GM04504 (cell line): ENCODE measurements at regions not wholly inside any gene's neighbourhood (a gene's known extent, or its start where the extent isn't known, plus 50 kb on each side); places are given as distances from the start of the nearest gene placed in this dataset.

Experiments used
- DNase-seq: peaks from one replicate; pipeline ENCODE4 v3.0.0-alpha.2; 2012; ENCODE audit warnings: low read depth

GRCh38 chr22:48440673-48441552 lies 1386.8 kb downstream of the BRD1 start:
- no peak for DNase-seq

GRCh38 chr22:48440176-48440575 lies 1387.5 kb downstream of the BRD1 start:
- DNase-seq, result no peak

DNA sequence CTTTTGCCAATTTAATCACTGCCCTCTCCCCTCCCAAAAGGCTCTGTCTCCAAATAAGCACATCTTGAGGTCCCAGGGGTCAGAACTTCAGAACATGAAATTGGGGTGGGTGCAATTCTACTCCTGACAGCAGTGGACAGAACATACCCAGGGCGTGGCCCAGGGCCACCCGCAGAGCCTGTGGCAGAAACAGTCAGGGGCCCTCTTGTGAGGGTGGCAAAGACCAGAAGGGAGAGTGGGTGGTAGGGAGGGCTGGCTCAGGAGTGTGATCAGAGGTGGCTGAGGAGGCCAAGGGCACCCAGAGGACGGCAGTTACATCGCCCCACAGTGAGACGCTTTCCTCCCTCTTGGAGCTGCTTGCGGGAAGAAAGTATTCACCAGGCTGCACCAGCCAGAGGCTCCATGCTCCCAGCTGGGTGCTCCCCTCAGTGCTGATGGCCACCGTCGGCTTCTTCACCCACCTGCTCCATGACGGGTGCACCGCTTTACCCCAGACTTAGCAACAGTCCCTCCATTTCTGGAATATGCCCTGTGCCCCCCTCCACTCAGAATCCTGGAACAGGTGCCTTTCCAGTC lies 1388.0 kb downstream of the BRD1 start:
- no peak for DNase-seq

GRCh38 chr22:48438800-48439559 lies 1388.7 kb downstream of the BRD1 start:
- no peak for DNase-seq

- DNase-seq, result no peak
These were observed 1389.6 kb downstream of the BRD1 start for GRCh38 chr22:48438096-48438495.

DNA sequence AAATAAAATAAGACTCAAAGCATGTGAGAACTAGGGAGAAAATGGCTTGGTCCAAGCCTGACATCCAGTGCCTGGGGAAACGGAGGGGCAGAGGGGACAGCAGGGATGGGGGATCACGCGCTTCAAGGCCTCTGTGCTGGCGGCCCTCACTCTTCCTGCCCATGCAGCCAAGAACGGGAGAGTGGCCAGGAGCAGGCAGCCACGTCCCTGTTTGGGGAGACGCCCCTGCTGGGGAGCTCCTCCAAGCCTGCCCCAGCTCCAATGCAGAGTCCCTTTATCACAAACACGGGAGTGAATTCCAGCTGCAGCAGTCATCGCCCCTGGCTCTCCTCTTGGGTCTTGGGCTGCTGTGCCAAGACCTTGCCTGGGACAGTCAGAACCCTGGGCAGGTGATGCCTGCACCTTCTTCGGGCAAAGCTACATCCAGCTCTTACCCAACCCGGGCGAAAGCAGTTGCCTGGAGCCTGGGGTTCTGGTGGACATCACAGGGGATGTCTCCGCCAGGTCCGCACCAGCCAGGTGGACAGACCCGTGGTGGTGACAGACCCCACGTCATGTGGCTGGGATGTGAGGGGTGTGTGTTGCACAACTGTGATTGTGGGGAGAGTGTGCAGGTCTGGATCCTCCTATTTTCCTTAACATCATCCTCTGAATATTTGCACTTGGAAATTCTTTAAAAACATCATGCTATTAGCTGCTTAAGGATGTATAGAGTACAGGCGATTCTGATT lies 1391.3 kb downstream of the BRD1 start:
- no peak for DNase-seq

DNA sequence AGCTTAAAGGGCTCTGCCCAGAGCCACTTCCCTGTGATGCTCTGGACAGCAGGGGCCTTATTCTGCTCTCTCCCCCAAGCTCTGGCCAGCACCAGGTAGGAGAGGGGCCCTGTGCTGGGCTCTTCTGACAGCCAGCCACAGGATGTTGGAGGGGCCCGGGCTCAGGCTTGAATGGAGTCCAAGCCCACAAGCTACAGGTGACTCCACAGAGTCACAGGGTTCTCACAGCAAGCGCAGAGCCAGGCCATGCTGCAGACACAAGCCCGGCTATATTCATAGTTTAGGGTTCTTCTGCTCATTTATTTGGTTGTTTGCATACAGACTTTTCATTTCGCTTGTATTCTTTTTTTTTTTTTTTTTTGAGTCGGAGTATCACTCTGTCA lies 1392.8 kb downstream of the BRD1 start:
- no peak for DNase-seq

GRCh38 chr22:48434156-48434867 lies 1393.4 kb downstream of the BRD1 start:
- no peak for DNase-seq

DNA sequence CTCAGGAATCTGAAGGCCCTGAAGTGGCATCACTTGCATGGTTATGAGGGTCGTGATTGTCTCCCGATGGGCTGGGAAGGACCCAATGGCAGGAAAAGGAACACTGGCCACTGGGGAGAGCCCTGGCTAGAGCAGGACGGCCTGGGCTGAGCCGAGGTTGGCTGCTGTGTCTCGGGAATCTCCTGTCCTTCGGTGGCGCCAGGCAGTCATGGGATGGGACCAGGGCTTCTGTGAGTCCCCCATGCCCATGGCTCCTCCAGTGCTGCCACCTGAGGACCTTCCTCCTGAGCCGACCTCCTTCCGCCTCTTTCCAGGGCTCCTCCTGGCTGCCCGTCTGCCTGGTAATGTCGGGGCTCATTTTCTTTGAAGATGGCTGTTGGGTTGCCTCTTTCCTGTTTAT lies 1394.0 kb downstream of the BRD1 start:
- DNase-seq, result no peak

GRCh38 chr22:48432781-48433518 lies 1394.7 kb downstream of the BRD1 start:
- DNase-seq, result no peak

GRCh38 chr22:48431536-48432315 lies 1395.9 kb downstream of the BRD1 start:
- DNase-seq, result no peak

- DNase-seq, result no peak
These were observed 1396.7 kb downstream of the BRD1 start for GRCh38 chr22:48431014-48431413.

- DNase-seq, result no peak
These were observed 1398.1 kb downstream of the BRD1 start for GRCh38 chr22:48429446-48430020.

- DNase-seq, result peak; percentile 60
These were observed 1398.9 kb downstream of the BRD1 start for GRCh38 chr22:48428631-48429371.

DNA sequence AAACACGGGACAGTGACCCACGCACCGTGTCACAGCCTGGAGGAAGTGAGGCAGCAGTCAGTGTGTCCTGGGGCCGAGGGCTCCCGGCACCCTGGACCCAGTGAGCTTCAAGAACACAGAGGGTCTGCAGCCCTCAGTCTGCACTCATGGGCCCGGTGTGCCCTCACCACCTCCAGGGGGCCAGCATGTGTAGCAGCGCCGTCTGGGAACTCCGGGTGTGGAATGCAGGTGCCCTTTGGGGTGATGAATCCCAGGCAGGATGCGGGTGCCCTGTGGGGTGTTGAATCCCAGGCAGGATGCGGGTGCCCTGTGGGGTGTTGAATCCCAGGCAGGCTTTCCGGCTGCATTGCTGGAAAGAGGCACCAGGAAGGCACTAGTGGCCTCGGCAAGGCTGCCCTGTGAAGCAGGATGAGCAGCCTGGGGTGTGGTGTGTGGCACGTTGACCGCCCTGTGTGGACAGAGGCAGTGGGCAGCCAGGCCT lies 1399.9 kb downstream of the BRD1 start:
- DNase-seq, result no peak

DNA sequence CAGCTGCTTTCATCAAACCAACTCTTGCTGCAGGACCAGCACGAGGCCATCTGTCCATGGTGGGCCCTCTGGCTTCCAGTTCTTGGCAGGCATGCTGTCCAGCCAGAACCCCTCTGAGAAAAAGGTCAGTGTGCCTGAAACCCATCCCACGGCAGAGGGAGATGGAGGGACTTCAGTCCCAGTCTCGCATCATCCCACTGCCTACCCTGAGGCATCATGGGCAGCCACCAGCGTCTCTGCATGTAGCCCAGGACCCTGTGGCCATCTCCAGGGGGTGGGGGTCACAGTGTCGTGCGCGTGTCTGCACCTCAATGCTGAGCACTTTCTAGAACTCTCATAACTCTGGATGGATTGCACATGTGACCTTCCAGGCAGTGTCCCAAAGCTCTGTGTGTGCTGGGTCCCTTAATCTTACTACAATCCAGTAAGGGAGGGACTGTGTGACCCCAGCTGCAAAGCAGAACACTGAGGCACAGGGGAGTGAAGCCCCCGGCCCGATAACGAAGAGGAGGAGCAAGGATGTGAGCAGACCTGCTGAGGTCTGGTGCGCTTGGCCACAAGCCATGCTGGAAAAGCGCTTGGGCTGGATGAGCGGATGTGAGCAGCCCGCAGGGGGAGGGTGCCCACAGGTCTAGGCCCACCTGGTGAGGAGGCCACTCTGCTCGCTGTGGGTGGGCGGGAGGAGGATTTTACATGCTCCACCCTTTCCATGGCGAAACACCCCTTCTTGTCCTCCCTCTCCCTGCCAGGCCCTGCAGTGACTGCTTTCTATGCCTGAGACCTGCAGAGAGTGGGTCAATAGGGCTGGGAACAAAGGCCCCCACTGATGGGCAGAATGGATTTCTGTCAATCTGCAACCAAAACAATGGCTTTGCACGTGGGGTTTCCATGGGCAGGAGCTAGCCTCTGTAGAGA lies 1401.0 kb downstream of the BRD1 start:
- no peak for DNase-seq

GRCh38 chr22:48425641-48426040 lies 1402.0 kb downstream of the BRD1 start:
- no peak for DNase-seq

- no peak for DNase-seq
These were observed 1402.6 kb downstream of the BRD1 start for GRCh38 chr22:48425091-48425506.
